GM23338 (cell line): ENCODE measurements at regions not wholly inside any gene's neighbourhood (a gene's known extent, or its start where the extent isn't known, plus 50 kb on each side); places are given as distances from the start of the nearest gene placed in this dataset.

ENCODE experiments used
- CREB1 ChIP-seq: fragments of 250-450 bp; sonication (Bioruptor Pico); IDR thresholded peaks from 2 replicates; pipeline ENCODE4 v1.5.0; 2020; ENCODE audit warnings: low read depth, mild to moderate bottlenecking, moderate library complexity
- CTCF ChIP-seq, 2 experiments: fragments of 200-600 bp in 1 of 2; sonication (generic) in 1 of 2; conservative IDR thresholded peaks; 2 replicates each; pipeline versions ENCODE4 v1.5.1 to v1.6.1; 2016 to 2017; ENCODE audit warnings: antibody characterized with exemption in 2 of 2, low read depth in 2 of 2, mild to moderate bottlenecking in 2 of 2, moderate library complexity in 1 of 2
- ETS1 ChIP-seq: IDR thresholded peaks from 2 replicates; pipeline ENCODE4 v1.6.1; 2016; ENCODE audit warnings: antibody characterized with exemption
- EZH2 ChIP-seq: fragments of 200-600 bp; sonication (generic); IDR thresholded peaks from one replicate; pipeline ENCODE4 v1.8.0; 2017; ENCODE audit warnings: antibody characterized with exemption, mild to moderate bottlenecking, low read depth; ENCODE audit not compliant: unreplicated experiment
- EZH2phosphoT487 ChIP-seq: fragments of 200-600 bp; sonication (generic); IDR thresholded peaks from one replicate; pipeline ENCODE4 v1.8.1; 2018; ENCODE audit warnings: antibody characterized with exemption; ENCODE audit not compliant: unreplicated experiment
- JUNB ChIP-seq: IDR thresholded peaks from one replicate; pipeline ENCODE4 v1.6.1; 2016; ENCODE audit warnings: antibody characterized with exemption; ENCODE audit not compliant: unreplicated experiment
- POLR2AphosphoS5 ChIP-seq: IDR thresholded peaks from 2 replicates; pipeline ENCODE4 v1.6.1; 2016; ENCODE audit warnings: antibody characterized with exemption, low read depth
- REST ChIP-seq: IDR thresholded peaks from one replicate; pipeline ENCODE4 v1.6.1; 2018; ENCODE audit warnings: antibody characterized with exemption; ENCODE audit not compliant: unreplicated experiment
- STAT1 ChIP-seq: IDR thresholded peaks from one replicate; pipeline ENCODE4 v1.6.1; 2016; ENCODE audit warnings: antibody characterized with exemption; ENCODE audit not compliant: unreplicated experiment
- ZNF114 ChIP-seq: fragments of 250-450 bp; sonication (Bioruptor Pico); IDR thresholded peaks from 2 replicates; pipeline ENCODE4 v1.5.0; 2020; ENCODE audit warnings: mild to moderate bottlenecking, moderate library complexity
- ZNF331 ChIP-seq: fragments of 250-450 bp; sonication (Bioruptor Pico); IDR thresholded peaks from 2 replicates; pipeline ENCODE4 v1.5.0; 2020; ENCODE audit warnings: low read depth, mild to moderate bottlenecking, moderate library complexity

GRCh38 chr5:126031989-126032716 is 391.1 kb upstream of the GRAMD2B start:
- TF ChIP-seq EZH2 (no peak), EZH2phosphoT487 (no peak), ETS1 (no peak), CTCF (conservative IDR thresholded peaks at IDR 0.05; ENCODE audit: low read depth in 2 of 2) (no peak), REST (no peak), POLR2AphosphoS5 (no peak), CREB1 (no peak), ZNF331 (no peak), STAT1 (no peak), JUNB (no peak), ZNF114 (CRISPR knock-in tag) (no peak)
